GM23248 (cell line): ENCODE measurements at regions not wholly inside any gene's neighbourhood (a gene's known extent, or its start where the extent isn't known, plus 50 kb on each side); places are given as distances from the start of the nearest gene placed in this dataset.

ENCODE experiments used
- EZH2 ChIP-seq: fragments of 200-600 bp; sonication (generic); IDR thresholded peaks from 2 replicates; pipeline ENCODE4 v1.6.1; 2018; ENCODE audit warnings: antibody characterized with exemption, mild to moderate bottlenecking; ENCODE audit not compliant: insufficient read depth, poor library complexity, severe bottlenecking
- EZH2phosphoT487 ChIP-seq: fragments of 200-600 bp; sonication (generic); IDR thresholded peaks from 2 replicates; pipeline ENCODE4 v1.6.1; 2018; ENCODE audit warnings: antibody characterized with exemption, moderate library complexity, mild to moderate bottlenecking, low read depth; ENCODE audit not compliant: insufficient read depth

DNA sequence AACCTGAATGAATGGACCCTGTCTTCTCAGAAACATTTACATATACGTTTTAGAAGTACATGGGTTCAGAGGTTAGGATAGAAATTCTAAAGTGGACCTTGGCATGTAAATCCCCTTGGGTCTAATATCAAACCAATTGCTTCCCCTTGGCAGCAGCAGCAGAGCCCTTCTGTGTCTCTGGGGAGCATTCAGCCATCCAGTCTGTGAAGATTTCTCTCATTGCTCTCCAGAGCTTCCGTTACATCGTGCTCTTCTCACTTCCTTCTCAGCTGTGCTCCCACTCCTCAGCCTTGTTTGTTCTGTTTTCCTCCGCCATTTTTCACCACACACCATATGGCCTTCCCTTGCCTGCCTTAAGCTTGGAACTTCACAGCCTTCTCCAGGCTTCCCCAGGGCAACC, 61.5 kb upstream of the ATP1B1 start:
- no peak for TF ChIP-seq EZH2
- no peak for TF ChIP-seq EZH2phosphoT487
